Mononuclear cell (primary cell): ENCODE measurements at regions not wholly inside any gene's neighbourhood (a gene's known extent, or its start where the extent isn't known, plus 50 kb on each side); places are given as distances from the start of the nearest gene placed in this dataset.

ENCODE experiments used
- H3K27me3 ChIP-seq: 2 replicates; pipeline ENCODE4 v1.6.0; 2011; ENCODE audit warnings: low read length, control low read depth; ENCODE audit not compliant: insufficient read depth
- H3K4me1 ChIP-seq: 2 replicates; pipeline ENCODE4 v1.5.1; 2011; ENCODE audit warnings: mild to moderate bottlenecking, low read length, control low read depth; ENCODE audit not compliant: insufficient read depth
- H3K4me3 ChIP-seq: 2 replicates; pipeline ENCODE4 v1.5.1; 2011; ENCODE audit warnings: mild to moderate bottlenecking, low read length, moderate library complexity
- H3K9me3 ChIP-seq: 2 replicates; pipeline ENCODE4 v1.5.1; 2011; ENCODE audit warnings: low read depth, mild to moderate bottlenecking, control low read depth, low read length

DNA sequence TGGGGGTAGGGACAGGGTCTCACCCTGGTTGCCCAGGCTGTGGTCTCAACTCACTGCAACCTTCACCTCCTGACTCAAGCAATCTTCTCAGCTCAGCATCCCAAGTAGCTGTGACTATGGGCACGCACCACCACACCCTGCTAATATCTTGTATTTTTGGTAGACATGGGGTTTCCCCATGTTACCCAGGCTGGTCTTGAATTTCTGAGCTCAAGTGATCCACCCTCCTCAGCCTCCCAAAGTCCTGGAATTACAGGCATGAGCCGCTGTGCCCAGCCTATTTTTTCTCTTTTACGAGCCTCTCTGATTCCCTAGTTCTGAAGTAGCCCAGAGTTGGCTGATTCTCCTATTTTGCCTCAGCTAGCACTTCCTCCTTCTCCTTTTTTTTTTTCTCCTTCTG is 83.6 kb downstream of the ZNF280B start:
- Histone ChIP-seq H3K4me1 (peaks cover 18% of the 10 kb centered on the region), H3K27me3 (peaks cover 3% of the 10 kb centered on the region), H3K4me3 (no peak overlapping the region), H3K9me3 (no peaks in the 10 kb centered on the region)

DNA sequence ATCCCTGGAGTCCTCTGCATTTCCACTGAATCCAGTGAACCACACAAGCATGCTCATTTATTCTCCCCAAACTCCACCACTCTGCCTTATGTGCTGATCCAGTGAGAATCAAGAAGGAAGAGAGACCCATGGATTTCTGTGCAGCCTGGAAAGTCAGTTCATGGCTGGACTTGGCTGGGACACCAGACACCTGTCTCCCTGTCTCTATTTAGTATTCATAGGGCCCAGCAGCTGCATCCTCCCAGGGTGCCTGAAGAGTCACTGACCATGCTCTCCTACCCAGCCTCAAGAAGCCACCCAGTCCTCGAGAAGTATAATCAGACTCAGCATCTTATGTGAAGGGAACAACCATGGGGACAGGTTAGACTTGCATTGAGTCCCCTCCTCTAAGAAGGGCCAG is 83.2 kb downstream of the ZNF280B start:
- H3K4me3 ChIP-seq, result no peak overlapping the region
- H3K27me3 ChIP-seq, result peaks cover under 1% of the 10 kb centered on the region
- peaks cover 18% of the 10 kb centered on the region for H3K4me1 ChIP-seq
- no peaks in the 10 kb centered on the region for H3K9me3 ChIP-seq

DNA sequence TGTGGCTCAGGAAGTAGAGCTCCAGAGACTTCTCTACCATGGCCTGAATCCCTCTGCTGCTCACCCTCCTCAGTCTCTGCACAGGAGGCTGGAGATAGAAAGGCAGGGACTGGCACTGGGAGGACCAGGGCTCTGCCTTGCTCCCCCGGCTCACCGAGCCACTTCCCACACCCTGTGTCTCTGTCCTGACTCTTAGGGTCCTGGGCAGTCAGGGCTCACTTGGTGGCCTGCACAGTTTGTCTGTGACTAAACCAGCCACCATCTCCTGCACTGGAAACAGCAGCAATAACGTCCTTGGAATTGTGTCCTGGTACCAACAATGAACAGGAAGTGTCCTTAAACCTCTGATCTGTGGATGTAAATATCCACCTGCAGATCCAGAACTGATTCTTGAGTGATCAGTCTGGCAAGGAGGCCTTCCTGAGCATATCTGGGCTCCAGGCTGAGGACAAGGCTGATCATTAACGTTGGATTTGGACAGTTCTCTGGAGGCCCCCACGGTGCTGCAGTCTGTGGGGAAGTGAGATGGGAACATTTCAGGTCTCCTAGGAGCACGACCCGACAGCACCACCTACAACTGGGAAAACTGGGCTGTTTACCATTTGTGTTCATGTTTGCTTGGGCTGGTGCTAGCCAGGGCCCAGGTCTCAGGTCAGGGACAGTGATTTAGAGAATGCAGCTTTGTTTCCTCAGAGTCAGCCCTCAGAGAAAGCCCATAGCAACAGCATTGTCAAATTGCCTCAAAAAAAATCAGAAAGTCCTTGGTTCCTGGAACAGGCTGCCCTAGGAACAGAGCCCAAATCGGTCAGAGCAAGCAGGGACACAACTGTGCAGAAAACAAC is 82.5 kb downstream of the ZNF280B start:
- Histone ChIP-seq H3K4me3 (no peak overlapping the region), H3K27me3 (no peaks in the 10 kb centered on the region), H3K9me3 (no peaks in the 10 kb centered on the region), H3K4me1 (peaks cover 20% of the 10 kb centered on the region)

DNA sequence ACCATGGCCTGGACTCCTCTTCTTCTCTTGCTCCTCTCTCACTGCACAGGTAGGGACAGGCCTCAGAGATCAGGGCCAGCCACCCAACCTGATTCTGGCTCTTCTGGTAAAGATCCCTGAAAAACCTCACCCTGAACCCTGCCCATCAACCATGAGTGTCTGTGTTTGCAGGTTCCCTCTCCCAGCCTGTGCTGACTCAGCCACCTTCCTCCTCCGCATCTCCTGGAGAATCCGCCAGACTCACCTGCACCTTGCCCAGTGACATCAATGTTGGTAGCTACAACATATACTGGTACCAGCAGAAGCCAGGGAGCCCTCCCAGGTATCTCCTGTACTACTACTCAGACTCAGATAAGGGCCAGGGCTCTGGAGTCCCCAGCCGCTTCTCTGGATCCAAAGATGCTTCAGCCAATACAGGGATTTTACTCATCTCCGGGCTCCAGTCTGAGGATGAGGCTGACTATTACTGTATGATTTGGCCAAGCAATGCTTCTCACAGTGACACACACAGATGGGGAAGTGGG is 80.9 kb downstream of the ZNF280B start:
- Histone ChIP-seq H3K4me1 (peaks cover 24% of the 10 kb centered on the region), H3K9me3 (no peaks in the 10 kb centered on the region), H3K4me3 (no peak overlapping the region), H3K27me3 (no peaks in the 10 kb centered on the region)

DNA sequence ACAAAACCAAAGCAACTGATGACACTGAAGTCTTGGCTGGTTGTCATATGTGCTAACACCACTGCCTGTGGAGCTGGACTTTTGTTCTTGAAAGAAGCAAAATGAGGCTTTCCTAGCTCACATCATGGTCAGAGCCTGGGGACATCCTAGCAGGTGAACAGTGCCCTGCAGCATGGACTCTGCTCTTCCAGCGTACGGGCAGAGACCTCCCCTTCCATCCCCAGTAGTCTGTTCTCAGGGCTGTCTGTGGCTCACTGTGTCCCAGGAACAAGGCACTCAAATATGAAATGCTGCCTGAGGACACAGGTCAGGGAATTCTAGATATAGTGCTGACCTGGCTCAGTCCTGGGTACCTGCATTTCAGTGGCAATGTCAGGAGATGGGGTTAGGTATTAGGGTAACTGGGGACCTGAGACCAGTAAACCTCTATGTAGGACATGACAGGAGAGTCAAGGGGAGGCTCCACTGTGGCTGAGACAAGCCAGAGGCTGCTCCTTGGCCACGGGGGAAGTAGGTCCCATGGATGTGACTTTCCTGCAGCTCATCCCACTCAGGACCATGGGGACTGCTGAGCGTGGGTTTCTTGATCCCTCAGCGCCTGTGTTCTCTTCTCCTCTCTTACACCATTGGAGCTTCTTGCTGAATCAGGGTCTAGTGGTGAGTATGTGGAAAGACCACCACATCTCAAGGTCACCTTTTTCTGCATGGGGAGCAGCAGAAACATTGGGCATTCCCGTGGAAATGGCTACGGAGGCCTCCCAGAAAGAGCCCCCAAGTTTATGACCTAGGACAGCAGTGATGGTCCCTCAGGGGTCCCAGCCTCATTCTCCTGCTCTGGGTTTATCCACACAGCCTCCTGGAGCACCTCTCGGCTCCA is 80.1 kb downstream of the ZNF280B start:
- Histone ChIP-seq H3K4me1 (peaks cover 24% of the 10 kb centered on the region), H3K27me3 (no peaks in the 10 kb centered on the region), H3K9me3 (no peaks in the 10 kb centered on the region), H3K4me3 (no peak overlapping the region)

DNA sequence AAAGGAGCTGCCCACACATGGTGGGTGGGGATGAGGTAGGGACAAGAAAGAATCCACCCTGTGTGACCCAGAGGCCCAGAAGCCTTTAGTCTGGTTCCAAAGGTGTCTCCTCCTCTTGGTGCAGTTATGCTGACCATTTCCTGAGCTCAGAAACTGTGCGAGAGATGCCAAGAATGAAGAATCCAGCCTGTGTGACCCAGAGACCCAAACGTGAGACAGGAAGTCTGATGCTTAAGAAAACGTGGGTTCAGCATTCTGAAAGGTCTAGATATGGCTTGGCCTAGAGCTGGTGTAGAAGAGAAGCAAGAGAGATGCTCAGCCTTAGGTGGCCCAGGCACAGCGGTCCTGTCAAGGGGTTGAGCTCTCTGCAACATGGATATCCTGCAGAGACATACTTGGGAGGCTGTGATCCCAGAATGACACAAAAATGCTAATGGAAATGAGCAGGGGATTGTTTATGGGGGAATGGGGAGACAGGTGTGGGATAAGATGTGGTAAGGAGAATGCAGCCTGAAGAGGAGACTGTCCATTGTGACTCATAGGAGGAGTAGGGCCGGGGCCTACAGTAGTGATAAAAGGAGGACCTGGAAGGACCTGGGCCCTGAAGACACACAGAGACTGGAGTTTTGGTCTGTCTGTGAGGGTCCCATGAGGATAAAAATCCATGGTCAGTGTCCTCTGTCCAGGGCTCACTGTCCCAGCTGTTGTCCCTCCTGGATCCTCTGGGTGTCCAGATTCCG is 79.0 kb downstream of the ZNF280B start:
- no peaks in the 10 kb centered on the region for H3K9me3 ChIP-seq
- peaks cover 16% of the 10 kb centered on the region for H3K4me1 ChIP-seq
- H3K27me3 ChIP-seq, result no peaks in the 10 kb centered on the region
- no peak overlapping the region for H3K4me3 ChIP-seq

DNA sequence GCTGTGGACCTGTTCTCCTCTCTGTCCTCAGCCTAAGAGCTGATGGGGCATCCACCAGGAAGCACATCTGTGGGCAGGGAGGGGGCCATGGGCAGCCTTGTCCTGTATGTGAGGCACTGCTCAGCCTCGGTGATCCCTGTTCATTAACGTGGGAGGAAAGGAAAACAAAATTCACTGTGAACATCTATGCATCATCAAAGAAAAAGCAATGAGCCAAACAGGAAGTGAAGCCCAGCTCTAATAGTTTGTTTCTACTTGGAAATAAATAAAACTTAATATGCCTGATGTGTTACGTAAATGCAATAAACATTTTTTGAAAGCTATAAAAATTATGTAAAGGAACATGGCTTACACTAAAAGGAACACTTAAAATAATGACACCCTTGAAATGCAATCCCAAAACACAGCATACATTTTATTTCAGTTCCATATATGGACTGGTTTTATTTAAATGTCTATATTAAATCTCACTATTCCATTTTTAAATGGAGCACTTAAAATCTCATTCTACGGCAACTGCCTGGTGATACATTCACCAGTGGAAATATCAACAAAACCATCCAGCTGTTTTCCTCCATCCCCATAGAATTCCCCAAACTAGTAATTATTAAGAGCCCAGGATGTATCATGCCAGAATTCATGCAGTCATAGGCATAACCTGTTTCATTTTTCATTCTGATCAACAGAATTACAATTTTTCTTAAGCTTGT is 78.3 kb downstream of the ZNF280B start:
- Histone ChIP-seq H3K4me1 (peaks cover 16% of the 10 kb centered on the region), H3K4me3 (no peak overlapping the region), H3K9me3 (no peaks in the 10 kb centered on the region), H3K27me3 (no peaks in the 10 kb centered on the region)

DNA sequence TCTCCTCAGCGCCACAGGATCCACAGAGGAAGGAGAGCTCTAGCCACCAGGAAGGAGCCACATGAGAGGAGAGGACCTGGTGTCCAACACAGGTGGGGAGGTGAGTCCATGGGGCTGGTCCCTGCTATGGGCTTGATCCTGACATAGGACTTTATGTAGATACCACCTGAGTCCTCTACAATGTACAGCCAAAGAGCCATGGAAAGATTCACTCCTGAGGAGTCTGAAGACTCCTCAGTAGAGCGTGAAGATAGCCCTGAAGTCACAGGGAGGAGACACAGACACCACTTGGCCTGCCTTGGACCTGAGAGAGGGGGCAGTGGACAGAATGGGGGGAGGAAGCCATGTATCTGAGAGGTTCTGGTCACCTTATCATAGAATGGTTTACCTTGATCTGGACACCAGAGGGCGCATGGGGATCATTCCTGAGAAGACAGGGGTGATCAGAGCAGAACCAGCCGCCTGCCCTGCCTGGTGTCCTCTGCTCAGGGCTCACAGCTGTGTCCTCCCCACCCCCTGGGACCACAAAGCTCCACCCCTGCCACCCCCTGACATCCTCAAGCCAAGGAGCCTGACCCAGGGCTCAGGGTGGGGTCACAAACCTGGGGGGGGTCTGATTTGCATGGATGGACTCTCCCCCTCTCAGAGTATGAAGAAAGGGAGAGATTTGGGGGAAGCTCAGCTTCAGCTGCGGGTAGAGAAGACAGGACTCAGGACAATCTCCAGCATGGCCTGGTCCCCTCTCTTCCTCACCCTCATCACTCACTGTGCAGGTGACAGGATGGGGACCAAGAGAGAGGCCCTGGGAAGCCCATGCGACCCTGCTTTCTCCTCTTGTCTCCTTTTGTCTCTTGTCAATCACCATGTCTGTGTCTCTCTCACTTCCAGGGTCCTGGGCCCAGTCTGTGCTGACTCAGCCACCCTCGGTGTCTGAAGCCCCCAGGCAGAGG is 77.0 kb downstream of the ZNF280B start:
- peaks cover 16% of the 10 kb centered on the region for H3K4me1 ChIP-seq
- no peak overlapping the region for H3K4me3 ChIP-seq
- H3K9me3 ChIP-seq, result no peaks in the 10 kb centered on the region
- H3K27me3 ChIP-seq, result no peaks in the 10 kb centered on the region

DNA sequence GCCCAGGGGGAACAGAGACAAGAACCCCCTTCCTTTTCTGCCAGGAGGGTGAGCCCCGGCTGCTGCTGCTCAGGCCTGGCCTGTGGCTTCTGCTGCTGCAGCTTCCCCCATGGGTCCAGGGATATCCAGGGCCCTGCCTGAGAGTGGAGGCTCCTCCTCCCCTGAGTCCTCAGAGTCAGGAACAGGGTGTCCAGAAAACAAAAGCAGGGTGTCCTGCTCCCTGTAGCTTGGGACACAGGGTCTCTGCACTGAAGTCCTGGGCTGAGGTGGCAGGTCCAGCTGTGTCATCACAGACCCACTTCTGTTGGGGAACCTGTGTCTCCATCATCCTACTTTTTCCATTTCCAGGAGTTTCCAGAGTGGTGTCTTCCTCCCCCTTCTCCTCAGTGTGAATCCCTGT is 76.1 kb downstream of the ZNF280B start:
- no peak overlapping the region for H3K4me3 ChIP-seq
- no peaks in the 10 kb centered on the region for H3K27me3 ChIP-seq
- no peaks in the 10 kb centered on the region for H3K9me3 ChIP-seq
- peaks cover 10% of the 10 kb centered on the region for H3K4me1 ChIP-seq

DNA sequence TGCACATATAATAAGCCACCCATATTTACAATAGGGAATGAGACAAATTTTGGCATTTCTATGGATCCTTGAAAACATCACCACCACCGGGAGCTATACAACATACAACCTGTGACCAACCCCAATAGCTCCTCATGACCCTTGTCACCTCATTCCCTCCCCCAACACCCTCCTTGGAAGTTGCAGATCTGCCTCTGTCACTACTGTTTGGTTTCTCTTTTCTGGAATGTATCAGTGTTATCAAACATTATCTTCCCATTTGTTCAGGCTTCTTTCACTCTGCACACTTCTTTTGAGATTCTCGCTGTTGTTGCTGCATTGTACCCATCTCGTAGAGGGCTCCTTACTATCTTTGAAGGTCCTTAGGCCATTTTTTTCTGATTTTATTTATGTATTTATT is 75.6 kb downstream of the ZNF280B start:
- no peaks in the 10 kb centered on the region for H3K27me3 ChIP-seq
- H3K4me3 ChIP-seq, result no peak overlapping the region
- H3K9me3 ChIP-seq, result no peaks in the 10 kb centered on the region
- peaks cover 6% of the 10 kb centered on the region for H3K4me1 ChIP-seq

DNA sequence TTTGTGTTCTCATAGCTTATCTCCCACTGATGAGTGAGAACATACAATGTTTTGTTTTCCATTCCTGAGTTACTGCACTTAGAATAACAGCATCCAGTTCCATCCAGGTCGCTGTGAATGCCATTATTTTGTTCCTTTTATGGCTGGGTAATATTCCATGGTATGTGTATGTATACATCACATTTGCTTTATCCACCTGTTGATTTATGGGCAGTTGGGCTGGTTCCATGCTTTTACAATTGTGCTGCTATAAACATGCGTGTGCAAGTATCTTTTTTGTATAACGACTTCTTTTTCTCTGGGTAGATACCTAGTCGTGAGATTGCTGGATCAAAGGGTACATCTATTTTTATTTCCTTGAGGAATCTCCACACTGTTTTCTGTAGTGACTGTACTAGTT is 74.8 kb downstream of the ZNF280B start:
- no peaks in the 10 kb centered on the region for H3K27me3 ChIP-seq
- no peaks in the 10 kb centered on the region for H3K9me3 ChIP-seq
- no peak overlapping the region for H3K4me3 ChIP-seq
- peaks cover 6% of the 10 kb centered on the region for H3K4me1 ChIP-seq
